ENCODE measurements at regions not wholly inside any gene's neighbourhood (a gene's known extent, or its start where the extent isn't known, plus 50 kb on each side); places are given as distances from the start of the nearest gene placed in this dataset.

DNA sequence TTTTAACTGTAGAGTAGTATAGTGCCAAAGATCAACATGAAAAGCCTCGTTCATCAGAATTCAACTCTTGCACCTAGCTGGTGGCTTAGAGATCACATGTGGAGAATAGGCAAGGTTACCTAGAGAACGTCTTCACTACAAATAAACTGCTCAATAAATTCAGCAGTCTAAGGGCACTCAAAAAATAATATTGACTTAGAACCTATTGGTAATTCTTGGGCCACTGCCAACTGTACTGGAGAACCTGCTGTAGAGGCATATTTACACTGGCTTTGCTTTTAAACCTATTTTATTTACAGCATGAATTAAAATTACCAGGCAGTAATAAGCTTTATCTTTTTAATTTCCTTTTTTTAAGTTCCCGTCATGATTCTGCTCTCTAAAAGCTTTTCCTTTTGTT, 343.7 kb downstream of the PDHA2 start:
- DNase-seq (ENCODE audit: low spot score), result no peak

DNA sequence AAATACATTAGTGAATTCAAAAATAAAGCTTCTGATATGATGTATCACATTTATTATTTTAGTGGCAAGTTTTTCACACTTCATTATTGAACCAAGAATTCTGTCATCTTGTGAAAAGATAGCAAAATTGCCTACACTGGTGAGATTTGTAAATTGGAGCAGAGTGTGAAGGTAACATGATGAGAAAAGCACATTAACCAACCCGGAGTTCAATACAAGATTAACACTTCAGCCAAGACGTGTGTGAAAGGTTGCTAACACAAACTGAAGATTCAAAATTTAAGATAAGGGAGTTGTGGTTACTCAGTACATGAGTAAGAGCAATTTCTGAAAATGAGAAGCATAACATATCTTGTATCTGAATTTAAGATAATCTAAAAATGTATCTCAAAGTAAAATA, 346.7 kb downstream of the PDHA2 start:
- DNase-seq (ENCODE audit: low spot score), result no peak

DNA sequence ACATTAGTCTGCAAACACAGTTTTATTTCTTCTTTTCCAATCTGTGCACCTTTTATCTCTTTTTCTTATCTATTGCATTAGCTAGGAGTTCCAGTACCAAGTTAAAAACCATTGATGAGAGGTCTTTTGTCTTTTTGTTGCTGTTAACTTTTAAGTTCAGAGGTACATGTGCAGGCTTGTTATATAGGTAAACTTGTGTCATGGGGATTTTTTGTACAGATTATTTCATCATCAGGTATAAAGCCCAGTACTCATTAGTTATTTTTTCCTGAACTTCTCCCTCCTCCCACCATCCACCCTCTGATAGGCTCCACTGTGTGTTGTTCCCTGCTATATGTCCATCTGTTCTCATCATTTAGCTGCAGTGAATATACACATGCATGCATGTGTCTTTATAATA, 349.9 kb downstream of the PDHA2 start:
- no peak for DNase-seq (ENCODE audit: low spot score)

DNA sequence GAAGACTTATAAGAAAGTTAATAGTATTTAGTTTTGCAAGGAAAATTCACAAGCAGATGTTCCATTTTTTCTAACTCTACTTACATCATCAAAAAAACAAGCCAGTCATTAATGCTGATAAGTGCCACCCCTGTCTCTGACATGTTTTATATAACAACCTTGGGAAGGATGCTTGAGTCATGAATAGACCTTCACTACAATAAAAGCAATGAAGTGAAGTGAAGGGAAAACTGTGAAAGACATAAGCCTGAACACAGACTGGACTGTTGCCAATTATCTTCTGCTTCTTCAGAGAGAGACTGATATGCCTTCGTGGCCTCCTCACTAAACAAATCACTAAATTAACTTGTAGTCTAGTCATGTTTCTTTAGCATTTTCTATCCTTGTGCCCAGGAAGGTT, 353.2 kb downstream of the PDHA2 start:
- no peak for DNase-seq (ENCODE audit: low spot score)

DNA sequence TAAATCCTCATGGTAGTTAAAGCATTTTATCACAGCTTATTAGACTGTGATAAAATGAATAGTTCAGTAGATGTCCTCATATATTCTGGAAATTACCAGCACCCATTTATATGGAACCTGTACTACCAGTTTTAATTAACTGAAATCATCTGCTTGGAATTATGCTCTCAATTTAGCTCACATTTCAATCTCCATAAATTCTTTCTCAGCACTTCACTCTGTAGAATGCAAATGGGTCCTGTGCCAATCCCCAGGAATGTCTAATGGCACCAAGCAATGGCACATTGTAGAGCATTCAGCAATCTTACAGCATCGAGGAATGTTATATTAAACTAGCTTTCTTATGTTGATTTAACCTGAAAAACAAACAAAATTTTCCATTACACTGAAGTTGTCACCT, 355.1 kb downstream of the PDHA2 start:
- no peak for DNase-seq (ENCODE audit: low spot score)

DNA sequence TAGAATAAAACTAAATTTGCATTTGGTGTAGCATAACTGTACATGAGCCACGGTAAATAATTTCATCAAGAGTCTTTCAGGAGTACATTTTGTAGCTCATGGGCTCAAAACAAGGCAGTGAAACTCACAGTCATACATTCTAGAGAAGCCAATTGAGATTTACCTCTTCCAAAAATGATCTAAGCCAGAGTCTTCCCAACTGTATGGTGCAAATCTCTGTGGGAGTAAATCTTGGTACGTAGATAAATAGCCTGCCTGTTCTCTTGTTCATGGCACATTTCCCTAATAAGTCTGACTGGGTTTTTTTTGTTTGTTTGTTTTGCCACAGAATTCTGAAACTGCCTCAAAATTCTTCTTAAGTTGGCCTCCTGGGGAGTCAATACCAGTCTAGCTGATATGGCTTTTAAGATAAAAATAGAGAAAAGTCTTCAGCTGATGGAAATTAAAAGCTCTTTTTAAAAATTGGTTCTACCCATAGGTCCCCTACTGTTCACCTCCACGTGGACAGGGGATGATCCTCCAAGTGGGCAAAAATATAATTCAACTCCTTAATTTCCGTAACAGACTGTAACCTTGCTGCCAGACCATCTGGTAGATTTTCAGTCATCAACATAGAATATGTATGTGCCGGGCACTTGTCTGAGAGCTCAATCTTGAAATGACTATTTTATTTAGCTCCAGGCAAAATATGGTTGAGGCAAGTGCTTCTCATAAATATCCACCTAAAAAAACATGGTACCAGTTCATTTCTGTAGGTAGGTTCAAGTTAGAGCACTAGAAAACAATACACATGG, 365.4 kb downstream of the PDHA2 start:
- DNase-seq (ENCODE audit: low spot score), result peak; percentile 17

DNA sequence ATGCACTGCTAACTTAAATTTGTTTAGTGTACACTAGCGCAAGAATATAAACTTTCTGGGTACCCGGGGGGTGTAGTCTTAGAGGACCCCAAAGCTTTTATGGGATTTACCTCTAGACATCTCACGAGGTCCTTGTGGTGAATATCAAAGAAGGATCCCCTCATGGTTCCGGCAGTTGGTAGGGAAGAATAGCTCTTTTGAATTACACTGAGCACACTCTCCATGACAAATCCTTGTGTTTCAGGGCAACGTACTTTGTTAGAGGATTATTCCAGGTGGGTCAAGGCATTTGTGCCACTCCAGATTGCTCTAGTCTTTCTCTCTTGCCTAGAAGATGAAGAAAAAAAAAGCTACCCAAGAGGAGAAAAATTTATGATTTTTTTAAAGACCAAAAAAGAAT, 387.6 kb downstream of the PDHA2 start:
- no peak for DNase-seq (ENCODE audit: low spot score)

DNA sequence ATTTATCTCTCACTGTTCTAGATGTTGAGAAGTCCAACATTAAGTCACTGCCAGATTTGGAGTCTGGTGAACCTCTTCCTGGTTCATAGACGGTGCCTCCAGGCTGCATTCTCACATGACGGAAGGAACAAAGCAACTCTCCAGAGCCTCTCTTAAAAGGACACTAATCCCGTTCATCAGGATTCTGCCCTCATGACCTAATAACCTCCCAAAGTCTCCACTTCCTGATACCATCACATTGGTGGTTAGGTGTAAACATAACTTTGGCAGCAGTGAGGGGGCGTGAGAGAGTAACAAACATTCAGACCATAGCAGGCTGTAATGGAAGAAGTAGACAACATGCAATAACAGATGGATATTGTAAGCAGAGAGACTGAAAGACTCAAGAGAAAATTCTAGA, 388.6 kb downstream of the PDHA2 start:
- DNase-seq (ENCODE audit: low spot score), result no peak

DNA sequence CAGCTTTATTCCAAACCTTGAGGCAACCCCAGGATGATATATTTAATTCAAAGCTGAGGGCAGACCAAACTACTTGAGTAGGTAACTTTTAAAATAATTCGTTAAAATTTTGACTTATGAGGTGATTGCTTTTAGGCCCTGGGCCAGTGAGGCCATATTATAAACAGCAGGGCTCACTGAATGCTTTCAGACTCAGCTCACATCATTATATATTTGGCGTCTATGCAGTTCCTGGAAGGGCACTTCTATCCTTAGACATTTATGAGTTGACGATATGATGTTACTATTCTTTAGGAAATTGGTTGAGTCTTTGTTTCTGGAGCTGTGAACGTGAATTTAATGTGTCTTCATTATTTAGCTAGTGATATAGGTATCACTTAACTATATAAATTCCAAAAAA, 400.1 kb downstream of the PDHA2 start:
- DNase-seq (ENCODE audit: low spot score), result no peak

DNA sequence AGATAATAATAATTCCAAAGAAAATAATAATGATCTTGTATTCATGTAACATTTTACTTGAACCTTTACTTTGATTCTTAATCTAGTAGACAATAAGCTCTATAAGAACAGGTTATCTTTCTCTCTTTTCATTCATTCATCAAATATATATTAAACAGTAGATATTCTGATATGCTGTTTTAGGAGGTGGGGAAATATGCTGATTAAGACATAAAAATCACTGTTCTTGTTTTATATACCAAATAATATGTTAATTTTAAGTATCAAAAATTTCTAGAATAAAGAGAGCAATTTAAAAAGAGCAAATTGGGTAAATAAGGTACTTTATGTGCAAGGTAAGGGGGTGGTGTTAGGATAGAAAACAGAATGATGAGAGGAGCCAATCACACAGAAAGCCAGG, 401.9 kb downstream of the PDHA2 start:
- no peak for DNase-seq (ENCODE audit: low spot score)

DNA sequence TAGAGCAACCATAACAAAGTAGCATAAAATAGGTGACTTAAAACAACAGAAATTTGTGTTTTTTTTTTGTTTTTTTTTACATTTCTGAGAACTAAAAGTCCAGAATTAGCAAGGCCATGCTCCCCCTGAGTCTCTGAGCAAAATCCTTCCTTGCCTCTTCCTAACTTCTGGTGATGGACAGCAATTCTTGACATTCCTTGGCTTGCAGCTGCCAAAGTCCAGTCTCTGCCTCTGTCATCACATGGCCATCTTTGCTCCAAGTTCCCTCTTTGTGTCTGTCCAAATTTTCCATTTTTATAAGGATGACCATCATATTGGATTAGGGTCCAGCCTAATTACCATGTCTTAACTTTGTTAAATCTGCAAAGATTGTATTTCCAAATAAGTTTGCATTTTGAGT, 407.2 kb downstream of the PDHA2 start:
- no peak for DNase-seq (ENCODE audit: low spot score)

DNA sequence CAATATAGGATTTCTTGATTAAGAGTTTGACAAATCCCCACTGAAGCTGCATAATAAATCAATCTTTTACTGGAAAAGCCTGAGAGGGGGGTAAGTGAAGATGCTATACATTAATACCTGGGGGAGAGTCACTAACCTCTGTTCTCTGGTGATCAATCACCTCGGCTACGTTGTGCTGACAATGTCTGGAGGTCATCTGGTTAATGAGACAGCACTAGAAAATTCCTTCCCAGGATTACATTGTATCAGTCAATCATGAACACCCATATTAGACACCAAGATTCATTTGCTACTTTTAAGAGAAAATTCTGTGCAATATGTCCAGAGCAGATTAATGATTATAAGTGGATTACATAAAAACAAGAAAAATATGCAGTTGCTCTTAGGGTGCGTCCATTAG, 408.3 kb downstream of the PDHA2 start:
- no peak for DNase-seq (ENCODE audit: low spot score)

DNA sequence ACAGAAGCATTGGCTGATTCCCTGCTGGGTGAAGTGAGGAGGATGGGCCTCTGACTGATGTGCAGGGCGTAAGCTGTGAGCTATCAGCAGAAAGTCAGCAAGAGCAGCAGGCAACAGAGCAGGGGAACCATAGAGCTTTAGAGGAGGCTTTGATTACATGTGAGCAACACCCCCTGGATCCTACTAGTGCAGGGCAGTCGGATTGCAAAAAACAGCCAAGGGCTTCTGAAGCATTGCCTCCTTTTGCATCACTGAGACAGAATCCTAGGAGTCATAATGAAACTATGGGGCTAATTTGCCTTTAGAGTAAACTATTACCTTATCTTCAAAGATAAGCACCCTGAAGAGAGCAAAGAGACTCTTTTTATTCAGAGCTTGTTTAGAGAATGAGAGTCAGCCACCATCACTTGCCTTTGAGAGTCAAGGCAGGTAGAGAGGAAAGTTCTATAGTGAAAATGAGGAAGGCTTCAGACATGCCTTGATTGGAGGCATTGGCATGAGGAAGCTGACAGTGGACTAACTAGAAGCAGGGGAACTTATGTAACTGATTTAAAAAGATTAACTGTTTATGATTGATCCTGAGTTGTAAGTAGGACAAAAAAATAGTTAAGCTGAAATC, 420.3 kb downstream of the PDHA2 start:
- no peak for DNase-seq (ENCODE audit: low spot score)

DNA sequence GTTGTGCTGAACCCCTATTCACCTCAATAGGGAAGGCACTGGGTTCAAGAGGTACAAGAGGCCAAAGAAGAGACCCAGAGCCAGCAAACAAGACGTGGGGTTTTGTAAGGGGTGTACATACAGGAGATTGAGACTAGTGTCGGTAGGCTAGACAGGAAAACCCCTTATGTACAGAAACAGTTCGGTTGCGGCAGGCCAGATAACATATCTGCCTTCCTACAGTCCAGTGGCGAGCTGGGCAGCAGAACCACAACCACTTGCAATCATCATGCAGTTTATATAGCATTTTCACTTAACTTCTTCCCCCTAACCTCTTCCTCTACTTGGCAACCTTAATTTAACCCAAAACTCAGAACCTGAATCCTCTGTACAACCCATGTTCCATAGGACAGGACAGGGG, 422.2 kb downstream of the PDHA2 start:
- no peak for DNase-seq (ENCODE audit: low spot score)

DNA sequence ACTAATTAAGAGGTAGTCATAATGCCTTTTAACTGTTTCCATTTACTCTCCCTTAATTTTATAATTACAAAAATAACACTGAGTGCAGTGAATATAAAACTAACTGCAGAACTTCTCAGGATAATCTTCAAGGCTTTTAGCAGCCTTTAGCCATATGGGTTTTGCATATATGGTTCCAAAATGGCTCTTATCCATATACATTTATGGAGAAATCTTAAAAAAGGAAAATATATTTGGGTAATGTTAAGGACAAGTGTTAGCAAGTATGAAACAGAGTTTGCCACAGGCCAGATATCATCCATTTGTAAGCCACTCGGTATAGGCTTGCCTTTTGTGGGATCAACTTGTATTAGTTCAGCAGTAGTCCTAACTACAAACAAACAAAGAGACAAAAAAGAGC, 423.4 kb downstream of the PDHA2 start:
- DNase-seq (ENCODE audit: low spot score), result no peak

DNA sequence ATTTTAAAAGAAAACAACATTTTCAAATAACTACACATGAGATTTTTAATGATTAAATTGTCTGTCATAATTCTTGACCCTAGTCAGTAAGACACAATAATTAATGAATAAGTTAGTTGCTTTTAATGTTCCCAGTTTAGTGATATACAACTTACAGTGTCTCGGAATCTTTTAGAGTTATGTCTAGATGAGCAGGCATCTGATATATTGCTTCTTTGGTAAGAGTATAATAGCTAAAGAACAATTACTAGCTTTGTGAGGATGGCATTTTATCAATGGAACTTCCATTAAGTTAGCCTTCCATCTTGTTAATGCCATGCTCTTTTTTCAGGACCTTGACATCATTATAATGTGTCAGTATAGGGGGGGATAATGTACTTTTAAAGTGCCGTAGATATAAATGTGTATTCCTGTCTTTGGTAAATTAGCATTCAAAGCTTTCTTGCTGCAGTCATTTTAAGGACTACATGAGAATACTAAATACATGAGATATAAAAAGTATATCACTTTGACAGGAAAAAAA, 425.1 kb downstream of the PDHA2 start:
- DNase-seq (ENCODE audit: low spot score), result no peak

DNA sequence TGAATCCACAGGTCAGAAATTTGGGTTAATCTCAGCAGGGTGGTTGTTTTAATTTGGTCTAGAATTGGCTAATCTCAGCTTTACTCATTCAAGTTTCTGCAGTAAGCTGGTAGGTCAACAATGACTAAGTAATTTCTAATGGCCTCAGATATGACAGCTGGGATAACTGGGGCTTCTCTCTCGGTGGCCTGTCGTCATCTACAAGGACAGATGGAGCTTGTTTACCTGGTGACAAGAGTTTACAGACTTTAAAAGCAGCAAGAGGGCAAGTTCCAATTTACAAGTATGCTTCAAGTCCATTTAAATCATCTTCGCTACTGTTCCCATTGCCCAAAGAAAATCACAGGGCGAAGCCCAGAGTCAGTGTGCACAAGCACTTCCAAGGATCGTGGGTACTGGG, 453.9 kb downstream of the PDHA2 start:
- DNase-seq (ENCODE audit: low spot score), result peak; percentile 62

DNA sequence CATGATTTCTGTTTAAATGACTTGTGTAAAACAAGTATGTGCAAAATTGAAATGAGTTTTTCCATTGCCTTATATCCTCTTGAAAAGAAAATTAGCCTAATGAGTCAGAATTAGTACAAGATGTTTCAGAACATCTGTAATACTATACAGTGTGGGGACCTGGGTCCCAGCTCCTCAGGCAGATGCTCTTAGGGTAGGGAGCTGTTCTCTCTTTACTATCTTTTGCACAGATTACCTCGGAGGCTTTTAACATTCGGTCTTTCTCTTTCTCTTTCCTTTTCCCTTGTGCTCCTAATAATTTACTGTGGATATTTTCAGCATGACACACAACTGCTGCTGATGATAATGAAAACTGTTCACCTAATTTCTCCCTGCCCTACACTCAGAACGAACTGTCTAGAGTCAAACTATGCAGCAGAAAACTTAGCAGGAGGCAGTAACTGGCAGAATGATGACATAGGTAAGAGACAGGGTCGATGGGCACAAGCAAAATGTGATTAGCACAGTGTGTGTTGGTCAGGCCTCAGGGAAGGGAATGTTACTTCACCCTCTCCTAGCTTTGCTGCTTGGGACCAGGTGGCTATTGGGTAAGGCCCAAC, 455.3 kb downstream of the PDHA2 start:
- peak; percentile 16 for DNase-seq (ENCODE audit: low spot score)

DNA sequence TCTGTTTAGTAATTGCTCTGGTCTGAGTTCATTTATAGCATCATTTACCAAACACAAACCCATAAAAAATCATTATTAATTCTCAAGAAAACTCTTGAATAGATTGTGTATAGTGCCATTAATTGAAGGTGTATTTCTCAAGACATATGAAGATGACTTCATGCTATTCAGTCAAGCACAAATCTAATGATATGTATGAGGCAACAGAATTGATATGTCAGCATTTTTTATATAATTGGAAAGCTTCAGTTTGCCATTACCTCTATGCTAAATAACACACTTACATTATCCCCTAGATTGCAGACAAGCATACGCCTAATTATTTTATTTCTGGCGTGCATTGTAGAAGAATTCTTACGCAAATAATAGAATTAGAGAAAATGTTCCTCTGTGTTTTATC, 461.8 kb downstream of the PDHA2 start:
- DNase-seq (ENCODE audit: low spot score), result no peak

DNA sequence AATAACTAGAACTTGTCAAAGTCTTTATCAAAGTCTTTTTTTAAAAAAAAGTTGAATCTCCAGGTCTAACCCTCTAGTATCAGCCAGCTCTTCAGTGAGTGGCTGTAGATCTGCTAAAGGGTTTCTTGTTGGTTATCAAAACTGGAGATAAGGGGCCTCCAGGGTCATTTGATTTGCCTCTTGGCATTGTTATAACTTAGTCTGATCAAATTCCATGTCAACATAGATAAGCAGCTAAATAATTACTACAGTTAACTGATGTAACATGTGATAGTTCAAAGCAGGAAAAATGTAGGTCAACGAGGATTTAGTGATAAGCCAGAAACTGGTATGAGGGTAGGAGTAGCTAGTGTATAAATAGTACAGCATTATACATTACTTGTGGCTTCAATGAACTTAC, 465.1 kb downstream of the PDHA2 start:
- DNase-seq (ENCODE audit: low spot score), result no peak

DNA sequence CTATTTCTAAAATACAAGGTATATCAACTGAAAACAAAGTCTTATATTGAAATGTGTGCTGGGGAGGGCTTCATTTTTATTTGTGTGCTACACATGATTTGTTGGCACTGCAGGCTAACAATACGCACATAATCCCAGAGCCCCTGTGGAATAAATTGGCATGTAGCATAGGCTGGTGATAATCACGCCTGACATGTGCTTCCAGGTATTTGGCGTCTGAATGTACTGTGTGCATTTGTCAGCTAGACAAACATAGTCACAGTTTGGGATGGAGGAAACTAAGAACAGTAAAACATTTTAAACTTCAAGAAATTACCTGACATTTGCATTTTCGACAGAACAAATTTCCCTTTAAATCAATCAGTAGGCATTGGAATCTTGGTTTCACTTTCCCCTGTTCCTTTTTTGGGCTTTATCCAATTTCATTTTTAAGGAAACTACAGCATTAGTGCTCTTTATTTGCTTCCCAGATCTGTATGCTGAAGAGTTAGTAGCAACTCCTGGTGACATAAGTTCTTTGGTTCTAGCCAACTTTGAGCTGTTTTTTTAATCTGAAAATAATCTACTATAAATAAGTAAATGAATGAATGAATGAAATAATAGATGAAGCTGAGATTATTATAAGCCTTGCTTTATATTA, 472.3 kb downstream of the PDHA2 start:
- DNase-seq (ENCODE audit: low spot score), result peak; percentile 46

DNA sequence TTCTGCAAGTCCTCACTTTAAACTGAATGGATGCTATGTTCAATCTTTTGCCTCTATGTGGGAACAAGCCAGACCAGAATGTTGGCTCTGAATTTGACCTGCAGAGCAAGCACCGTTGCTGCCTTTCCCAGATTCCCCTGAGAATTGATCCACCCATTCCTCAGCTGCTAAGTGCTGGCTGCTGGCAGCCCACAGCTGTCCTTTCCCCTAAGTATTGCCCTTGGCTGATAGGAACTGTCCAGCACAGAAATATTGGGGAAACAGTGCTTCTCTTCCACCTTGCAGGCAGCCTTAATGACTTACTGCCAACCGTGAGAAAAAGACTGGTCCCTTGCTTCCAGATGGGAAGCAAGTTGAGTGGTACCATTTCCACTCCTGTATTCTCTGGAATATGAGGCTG, 475.9 kb downstream of the PDHA2 start:
- DNase-seq (ENCODE audit: low spot score), result no peak

DNA sequence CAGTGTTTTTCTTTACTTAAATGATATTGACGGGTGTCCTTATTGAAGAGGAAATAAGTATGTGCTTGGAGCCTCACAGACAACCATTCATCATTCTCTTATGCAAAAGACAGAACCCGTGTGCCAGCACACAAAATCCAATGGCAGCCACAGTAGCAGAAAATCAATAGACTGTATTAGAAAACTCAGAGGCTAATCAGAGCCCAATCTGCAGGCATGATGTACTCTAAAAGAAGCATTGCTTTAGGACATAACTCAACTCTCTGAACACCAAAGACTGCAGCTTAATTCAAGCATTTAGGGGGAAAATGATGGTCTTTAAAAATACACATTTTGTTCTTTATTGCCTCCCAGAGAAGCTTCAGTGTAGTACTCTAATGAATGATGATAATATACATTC, 476.9 kb downstream of the PDHA2 start:
- DNase-seq (ENCODE audit: low spot score), result no peak
